SK-N-SH treated with all-trans-retinoic acid at 6 μM for 48 hours (cell line): ENCODE measurements at regions not wholly inside any gene's neighbourhood (a gene's known extent, or its start where the extent isn't known, plus 50 kb on each side); places are given as distances from the start of the nearest gene placed in this dataset.

ENCODE experiments used
- ATAC-seq: fragments of 200-7000 bp; cut with Tn5 transposase; 3 replicates; pipeline ENCODE4 v1.9.1; 2020; ENCODE audit warnings: mild to moderate bottlenecking, moderate library complexity
- ARNTL ChIP-seq: fragments of 450-650 bp; formaldehyde crosslinking; IDR thresholded peaks from 2 replicates; pipeline ENCODE4 v1.5.0; 2020; ENCODE audit warnings: low read depth, mild to moderate bottlenecking, moderate library complexity, borderline replicate concordance
- BACH2 ChIP-seq: fragments of 250-450 bp; sonication (Bioruptor Pico); IDR thresholded peaks from 2 replicates; pipeline ENCODE4 v1.9.0; 2021; ENCODE audit warnings: mild to moderate bottlenecking, borderline replicate concordance
- CREB5 ChIP-seq: fragments of 250-450 bp; sonication (Bioruptor Pico); IDR thresholded peaks from 2 replicates; pipeline ENCODE4 v1.5.1; 2020; ENCODE audit warnings: low read depth, mild to moderate bottlenecking, moderate library complexity
- CSDC2 ChIP-seq: fragments of 250-450 bp; sonication (Bioruptor Pico); IDR thresholded peaks from 2 replicates; pipeline ENCODE4 v1.5.0; 2020; ENCODE audit warnings: mild to moderate bottlenecking, moderate library complexity
- ESRRG ChIP-seq: fragments of 250-450 bp; sonication (Bioruptor Pico); IDR thresholded peaks from 2 replicates; pipeline ENCODE4 v1.6.1; 2021; ENCODE audit warnings: mild to moderate bottlenecking
- GLIS3 ChIP-seq: fragments of 250-450 bp; sonication (Bioruptor Pico); IDR thresholded peaks from 2 replicates; pipeline ENCODE4 v1.5.0; 2020; ENCODE audit warnings: mild to moderate bottlenecking, moderate library complexity
- ISL1 ChIP-seq: fragments of 250-450 bp; sonication (Bioruptor Pico); IDR thresholded peaks from 2 replicates; pipeline ENCODE4 v2.1.2; 2022; ENCODE audit warnings: mild to moderate bottlenecking, moderate library complexity
- OSR1 ChIP-seq: fragments of 250-450 bp; sonication (Bioruptor Pico); IDR thresholded peaks from 2 replicates; pipeline ENCODE4 v1.8.0; 2022; ENCODE audit warnings: moderate library complexity, mild to moderate bottlenecking, inconsistent platforms
- POU6F1 ChIP-seq: fragments of 250-450 bp; sonication (Bioruptor Pico); IDR thresholded peaks from 2 replicates; pipeline ENCODE4 v1.8.0; 2021; ENCODE audit warnings: low read depth, mild to moderate bottlenecking, moderate library complexity, borderline replicate concordance
- PPARA ChIP-seq: fragments of 250-450 bp; sonication (Bioruptor Pico); IDR thresholded peaks from 2 replicates; pipeline ENCODE4 v1.5.0; 2020; ENCODE audit warnings: mild to moderate bottlenecking, borderline replicate concordance
- RARB ChIP-seq: fragments of 250-450 bp; sonication (Bioruptor Pico); IDR thresholded peaks from 2 replicates; pipeline ENCODE4 v1.8.0; 2021; ENCODE audit warnings: mild to moderate bottlenecking, moderate library complexity
- SNAI2 ChIP-seq: fragments of 250-450 bp; sonication (Bioruptor Pico); IDR thresholded peaks from 2 replicates; pipeline ENCODE4 v1.5.0; 2020; ENCODE audit warnings: mild to moderate bottlenecking, moderate library complexity
- TCF4 ChIP-seq: fragments of 250-450 bp; sonication (Bioruptor Pico); IDR thresholded peaks from 2 replicates; pipeline ENCODE4 v1.8.0; 2021; ENCODE audit warnings: mild to moderate bottlenecking, moderate library complexity, borderline replicate concordance
- TOX ChIP-seq: fragments of 250-450 bp; sonication (Bioruptor Pico); IDR thresholded peaks from 2 replicates; pipeline ENCODE4 v1.8.0; 2021; ENCODE audit warnings: mild to moderate bottlenecking, moderate library complexity, borderline replicate concordance
- ZC3H10 ChIP-seq: fragments of 250-450 bp; sonication (Bioruptor Pico); IDR thresholded peaks from 2 replicates; pipeline ENCODE4 v1.5.1; 2021; ENCODE audit warnings: mild to moderate bottlenecking, moderate library complexity
- ZFP3 ChIP-seq: fragments of 250-450 bp; sonication (Bioruptor Pico); IDR thresholded peaks from 2 replicates; pipeline ENCODE4 v1.5.0; 2020; ENCODE audit warnings: mild to moderate bottlenecking, moderate library complexity
- ZFP30 ChIP-seq: fragments of 450-650 bp; formaldehyde crosslinking; IDR thresholded peaks from 2 replicates; pipeline ENCODE4 v1.5.0; 2022; ENCODE audit warnings: mild to moderate bottlenecking, moderate library complexity
- ZNF70 ChIP-seq: fragments of 450-650 bp; formaldehyde crosslinking; IDR thresholded peaks from 2 replicates; pipeline ENCODE4 v1.5.0; 2020; ENCODE audit warnings: mild to moderate bottlenecking, moderate library complexity
- ZNF8 ChIP-seq: fragments of 450-650 bp; formaldehyde crosslinking; IDR thresholded peaks from 2 replicates; pipeline ENCODE4 v1.5.0; 2020; ENCODE audit warnings: mild to moderate bottlenecking, moderate library complexity
- TF ChIP-seq, protein P1 (sequence below): fragments of 250-450 bp; sonication (Bioruptor Pico); IDR thresholded peaks from 2 replicates; pipeline ENCODE4 v1.5.0; 2020; ENCODE audit warnings: mild to moderate bottlenecking, moderate library complexity

- TF ChIP-seq, protein P1, sequence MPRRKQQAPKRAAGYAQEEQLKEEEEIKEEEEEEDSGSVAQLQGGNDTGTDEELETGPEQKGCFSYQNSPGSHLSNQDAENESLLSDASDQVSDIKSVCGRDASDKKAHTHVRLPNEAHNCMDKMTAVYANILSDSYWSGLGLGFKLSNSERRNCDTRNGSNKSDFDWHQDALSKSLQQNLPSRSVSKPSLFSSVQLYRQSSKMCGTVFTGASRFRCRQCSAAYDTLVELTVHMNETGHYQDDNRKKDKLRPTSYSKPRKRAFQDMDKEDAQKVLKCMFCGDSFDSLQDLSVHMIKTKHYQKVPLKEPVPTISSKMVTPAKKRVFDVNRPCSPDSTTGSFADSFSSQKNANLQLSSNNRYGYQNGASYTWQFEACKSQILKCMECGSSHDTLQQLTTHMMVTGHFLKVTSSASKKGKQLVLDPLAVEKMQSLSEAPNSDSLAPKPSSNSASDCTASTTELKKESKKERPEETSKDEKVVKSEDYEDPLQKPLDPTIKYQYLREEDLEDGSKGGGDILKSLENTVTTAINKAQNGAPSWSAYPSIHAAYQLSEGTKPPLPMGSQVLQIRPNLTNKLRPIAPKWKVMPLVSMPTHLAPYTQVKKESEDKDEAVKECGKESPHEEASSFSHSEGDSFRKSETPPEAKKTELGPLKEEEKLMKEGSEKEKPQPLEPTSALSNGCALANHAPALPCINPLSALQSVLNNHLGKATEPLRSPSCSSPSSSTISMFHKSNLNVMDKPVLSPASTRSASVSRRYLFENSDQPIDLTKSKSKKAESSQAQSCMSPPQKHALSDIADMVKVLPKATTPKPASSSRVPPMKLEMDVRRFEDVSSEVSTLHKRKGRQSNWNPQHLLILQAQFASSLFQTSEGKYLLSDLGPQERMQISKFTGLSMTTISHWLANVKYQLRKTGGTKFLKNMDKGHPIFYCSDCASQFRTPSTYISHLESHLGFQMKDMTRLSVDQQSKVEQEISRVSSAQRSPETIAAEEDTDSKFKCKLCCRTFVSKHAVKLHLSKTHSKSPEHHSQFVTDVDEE (CRISPR knock-in tag): no peak
- TF ChIP-seq CSDC2: no peak
- TF ChIP-seq SNAI2 (CRISPR knock-in tag): no peak
Measured at GRCh38 chr6:135791441-135791840, 60.1 kb upstream of the PDE7B start (continued).

DNA sequence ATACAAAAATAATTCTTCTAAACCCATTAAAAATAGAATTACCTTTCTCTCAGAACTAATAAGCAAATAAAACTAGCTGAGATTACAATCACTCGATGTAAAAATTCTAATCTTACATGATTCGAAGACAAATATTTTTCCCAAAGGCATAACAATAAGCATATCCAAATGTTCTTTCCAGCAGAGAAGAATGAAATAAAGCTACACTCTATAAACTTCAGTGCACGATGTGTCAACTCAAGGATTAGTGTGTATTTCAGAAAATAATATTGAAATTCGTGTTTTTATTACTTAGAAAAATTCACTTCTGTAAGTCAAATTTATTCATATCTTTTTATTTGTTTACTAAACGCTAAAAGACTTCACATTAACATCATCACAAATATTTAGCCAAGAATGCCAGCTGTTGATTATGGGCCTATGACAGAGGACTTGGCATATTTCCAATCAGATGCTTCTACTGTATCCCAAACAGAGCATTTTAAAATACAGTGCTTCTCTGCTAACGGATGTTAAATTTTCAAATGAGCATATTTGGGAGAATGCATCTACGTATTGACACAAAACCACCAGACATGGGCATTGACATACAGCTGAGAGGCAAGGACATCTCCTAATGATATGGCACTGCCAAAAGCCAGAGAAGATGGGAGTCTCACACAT lies 54.7 kb upstream of the PDE7B start:
- ATAC-seq: no peak; the same call in 2 of the 3 replicates
- TF ChIP-seq ARNTL (CRISPR knock-in tag): no peak
- no peak for TF ChIP-seq TOX (CRISPR knock-in tag)
- TF ChIP-seq ZFP3: no peak
- TF ChIP-seq CREB5 (CRISPR knock-in tag): no peak
- TF ChIP-seq ZNF70 (CRISPR knock-in tag): no peak
- TF ChIP-seq GLIS3 (CRISPR knock-in tag): no peak
- no peak for TF ChIP-seq ESRRG (CRISPR knock-in tag)
- TF ChIP-seq, protein P1 (CRISPR knock-in tag): no peak; the same call in 1 of the 2 replicates
- TF ChIP-seq ZNF8 (CRISPR knock-in tag): no peak
- TF ChIP-seq ISL1 (CRISPR knock-in tag): no peak
- no peak for TF ChIP-seq BACH2 (CRISPR knock-in tag)
- no peak for TF ChIP-seq ZC3H10 (CRISPR knock-in tag)
- no peak for TF ChIP-seq ZFP30 (CRISPR knock-in tag)
- no peak for TF ChIP-seq POU6F1 (CRISPR knock-in tag)
- no peak for TF ChIP-seq TCF4 (CRISPR knock-in tag)
- no peak for TF ChIP-seq RARB (CRISPR knock-in tag)
- TF ChIP-seq CSDC2: no peak
- TF ChIP-seq PPARA (CRISPR knock-in tag): no peak
- TF ChIP-seq OSR1 (CRISPR knock-in tag): no peak

DNA sequence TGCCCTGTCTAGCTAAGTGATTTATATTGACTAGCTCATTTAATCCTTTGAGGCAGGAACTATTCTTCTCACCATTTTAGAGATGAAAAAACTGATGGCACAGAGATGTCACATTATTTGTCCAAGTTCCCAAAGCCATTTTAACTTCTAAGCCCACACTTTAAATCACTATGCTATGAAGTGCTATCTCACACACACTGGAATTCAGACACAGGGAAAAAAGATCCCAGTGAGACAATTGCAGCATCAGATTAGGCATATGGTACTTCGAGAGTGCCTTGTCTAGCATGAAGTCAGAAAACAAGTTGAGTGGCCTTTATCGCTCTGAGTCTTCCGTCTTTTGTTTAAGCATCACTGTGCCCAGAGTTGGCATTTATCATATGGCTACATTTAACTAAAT lies 54.1 kb upstream of the PDE7B start:
- ATAC-seq: no peak
- no peak for TF ChIP-seq BACH2 (CRISPR knock-in tag)
- TF ChIP-seq, all 23 proteins: peak for 0
